B cell (primary cell): ENCODE measurements at regions not wholly inside any gene's neighbourhood (a gene's known extent, or its start where the extent isn't known, plus 50 kb on each side); places are given as distances from the start of the nearest gene placed in this dataset.
"Not testable (repeated sequence)": the region's sequence is repeated elsewhere in the genome, so short reads cannot be mapped to it uniquely, and the experiment has no call there.

Source experiments
- CTCF ChIP-seq: fragments of 200-600 bp; IDR thresholded peaks from one replicate; pipeline ENCODE4 v1.8.0; 2022; ENCODE audit warnings: antibody characterized with exemption, mild to moderate bottlenecking
- EZH2 ChIP-seq: IDR thresholded peaks from 2 replicates; pipeline ENCODE4 v1.6.1; 2012; ENCODE audit warnings: borderline replicate concordance, low read depth, mild to moderate bottlenecking, moderate library complexity, low read length; ENCODE audit not compliant: insufficient read depth, poor library complexity, severe bottlenecking

- not testable (repeated sequence) for TF ChIP-seq CTCF, EZH2
Measured at GRCh38 chr15:75119312-75119711, 82.4 kb upstream of the C15orf39 start.
